GM18867 (cell line): ENCODE measurements at regions not wholly inside any gene's neighbourhood (a gene's known extent, or its start where the extent isn't known, plus 50 kb on each side); places are given as distances from the start of the nearest gene placed in this dataset.

ENCODE experiments used
- ATAC-seq: cut with Tn5 transposase; IDR thresholded peaks from one replicate; pipeline ENCODE4 v1.9.1; 2021; ENCODE audit warnings: mild to moderate bottlenecking, moderate library complexity; ENCODE audit not compliant: unreplicated experiment

- ATAC-seq: no peak
Observed at GRCh38 chr2:80894486-80894885, 589.9 kb upstream of the LRRTM1 start.

GRCh38 chr2:80893711-80894110 is 589.2 kb upstream of the LRRTM1 start:
- no peak for ATAC-seq

GRCh38 chr2:80889009-80889408 is 584.5 kb upstream of the LRRTM1 start:
- no peak for ATAC-seq

- ATAC-seq: no peak
Observed at GRCh38 chr2:80887841-80888378, 583.4 kb upstream of the LRRTM1 start.

- ATAC-seq: no peak
Observed at GRCh38 chr2:80874374-80874773, 569.8 kb upstream of the LRRTM1 start.

- ATAC-seq: no peak
Observed at GRCh38 chr2:80869858-80870438, 565.4 kb upstream of the LRRTM1 start.

GRCh38 chr2:80863147-80863714 is 558.7 kb upstream of the LRRTM1 start:
- ATAC-seq: no peak

- no peak for ATAC-seq
Observed at GRCh38 chr2:80858965-80859364, 554.4 kb upstream of the LRRTM1 start.

GRCh38 chr2:80856227-80856626 is 551.7 kb upstream of the LRRTM1 start:
- no peak for ATAC-seq

- no peak for ATAC-seq
Observed at GRCh38 chr2:80854831-80855230, 550.3 kb upstream of the LRRTM1 start.

- no peak for ATAC-seq
Observed at GRCh38 chr2:80852808-80853139, 548.2 kb upstream of the LRRTM1 start.

- ATAC-seq: no peak
Observed at GRCh38 chr2:80852079-80852807, 547.7 kb upstream of the LRRTM1 start.

- ATAC-seq: peak; percentile 96
Observed at GRCh38 chr2:80830891-80831290, 526.3 kb upstream of the LRRTM1 start.

GRCh38 chr2:80822999-80823398 is 518.4 kb upstream of the LRRTM1 start:
- no peak for ATAC-seq

GRCh38 chr2:80815259-80815658 is 510.7 kb upstream of the LRRTM1 start:
- no peak for ATAC-seq

GRCh38 chr2:80786584-80786983 is 482.0 kb upstream of the LRRTM1 start:
- ATAC-seq: no peak

GRCh38 chr2:80778704-80779103 is 474.2 kb upstream of the LRRTM1 start:
- ATAC-seq: no peak

GRCh38 chr2:80748592-80748991 is 444.0 kb upstream of the LRRTM1 start:
- ATAC-seq: peak; percentile 86

- peak; percentile 60 for ATAC-seq
Observed at GRCh38 chr2:80737047-80737446, 432.5 kb upstream of the LRRTM1 start.

- no peak for ATAC-seq
Observed at GRCh38 chr2:80725001-80725400, 420.4 kb upstream of the LRRTM1 start.

GRCh38 chr2:80722803-80723202 is 418.3 kb upstream of the LRRTM1 start:
- ATAC-seq: no peak

- ATAC-seq: no peak
Observed at GRCh38 chr2:80719607-80720006, 415.1 kb upstream of the LRRTM1 start.
